A549 (cell line): ENCODE measurements at regions not wholly inside any gene's neighbourhood (a gene's known extent, or its start where the extent isn't known, plus 50 kb on each side); places are given as distances from the start of the nearest gene placed in this dataset.
"Not testable (repeated sequence)": the region's sequence is repeated elsewhere in the genome, so short reads cannot be mapped to it uniquely, and the experiment has no call there.

Source experiments
- ATAC-seq, 2 experiments: fragments of 200-7000 bp in 1 of 2; fragments of >200 bp in 1 of 2; cut with Nextera tagmentation in 1 of 2; cut with Tn5 transposase in 1 of 2; 3 replicates each; pipeline versions ENCODE4 v1.8.0 to v1.9.1; 2018 to 2020; ENCODE audit warnings: mild to moderate bottlenecking in 1 of 2, moderate library complexity in 1 of 2
- CTCF ChIA-PET: fragments of 300-600 bp; sonication (Branson Sonifier 250); formaldehyde crosslinking; extraction: SDS; loops from one replicate; lab custom pipeline; 2021; ENCODE audit warnings: antibody characterized with exemption, inconsistent platforms; lab: Yijun Ruan, JAX
- POLR2A ChIA-PET: fragments of 350-600 bp; formaldehyde crosslinking; extraction: SDS; loops from one replicate; lab custom pipeline; 2021; ENCODE audit warnings: antibody characterized with exemption, inconsistent platforms; lab: Yijun Ruan, JAX
- DNase-seq, 2 experiments: peaks; one replicate each; pipeline versions ENCODE4 v3.0.0 to v3.0.0-alpha.2; 2011 to 2016; ENCODE audit warnings: low read depth in 1 of 2, low spot score in 1 of 2
- FAIRE-seq: peaks from 2 replicates; lab custom pipeline; 2011; peaks lifted over from hg19 to GRCh38; lab: Jason Lieb, UNC
- H3K27ac ChIP-seq, 2 experiments: fragments of >200 bp; sonication (Bioruptor Twin); formaldehyde crosslinking; 3 replicates each; pipeline ENCODE4 v1.5.1; 2016 to 2017
- H3K4me1 ChIP-seq: fragments of >200 bp; sonication (Bioruptor Twin); formaldehyde crosslinking; 3 replicates; pipeline ENCODE4 v1.6.1; 2016
- H3K4me2 ChIP-seq: fragments of >200 bp; sonication (Bioruptor Twin); formaldehyde crosslinking; 3 replicates; pipeline ENCODE4 v1.6.1; 2016
- H3K4me3 ChIP-seq: fragments of >200 bp; sonication (Bioruptor Twin); formaldehyde crosslinking; 3 replicates; pipeline ENCODE4 v1.5.1; 2016
- H3K9me3 ChIP-seq: fragments of >200 bp; sonication (Bioruptor Twin); formaldehyde crosslinking; 3 replicates; pipeline ENCODE4 v1.6.1; 2016
- BCL3 ChIP-seq: fragments of >200 bp; sonication (Bioruptor Twin); formaldehyde crosslinking; IDR thresholded peaks from 3 replicates; pipeline ENCODE4 v1.6.1; 2016
- CBX2 ChIP-seq: fragments of 200-600 bp; sonication (generic); IDR thresholded peaks from 2 replicates; pipeline ENCODE4 v1.6.1; 2016; ENCODE audit warnings: low read depth, mild to moderate bottlenecking, borderline replicate concordance
- EHMT2 ChIP-seq: fragments of 200-600 bp; sonication (generic); IDR thresholded peaks from 2 replicates; pipeline ENCODE4 v1.6.1; 2016; ENCODE audit warnings: antibody characterized with exemption, low read depth, mild to moderate bottlenecking, moderate library complexity
- EP300 ChIP-seq, 2 experiments: fragments of >200 bp; sonication (Bioruptor Twin); formaldehyde crosslinking; IDR thresholded peaks; 2 replicates in 1 of 2; 3 replicates in 1 of 2; pipeline ENCODE4 v1.6.1; 2016 to 2017
- FOSL2 ChIP-seq, 2 experiments: fragments of 450-650 bp in 1 of 2; fragments of >200 bp in 1 of 2; sonication (Bioruptor Twin) in 1 of 2; formaldehyde crosslinking; IDR thresholded peaks; 2 replicates each; pipeline versions ENCODE4 v1.5.0 to v1.6.1; 2016 to 2020; ENCODE audit warnings: mild to moderate bottlenecking in 1 of 2, moderate library complexity in 1 of 2
- HDAC2 ChIP-seq: fragments of 200-600 bp; sonication (generic); IDR thresholded peaks from 2 replicates; pipeline ENCODE4 v1.6.1; 2016
- HEYL ChIP-seq: fragments of 250-450 bp; sonication (Bioruptor Pico); IDR thresholded peaks from 2 replicates; pipeline ENCODE4 v1.8.0; 2021; ENCODE audit warnings: mild to moderate bottlenecking, moderate library complexity
- MAFK ChIP-seq: fragments of 450-650 bp; IDR thresholded peaks from 2 replicates; pipeline ENCODE4 v1.6.1; 2014; ENCODE audit not compliant: partially characterized antibody
- MYC ChIP-seq: IDR thresholded peaks from 2 replicates; pipeline ENCODE4 v1.6.1; 2012; ENCODE audit warnings: mild to moderate bottlenecking, inconsistent platforms, low read length, improper control_type of control experiment, borderline replicate concordance
- NFE2L2 ChIP-seq: fragments of 150-350 bp; conservative IDR thresholded peaks from 2 replicates; pipeline ENCODE4 v1.6.1; 2014; ENCODE audit warnings: low read length
- NPAS2 ChIP-seq: fragments of 250-450 bp; sonication (Bioruptor Pico); IDR thresholded peaks from 2 replicates; pipeline ENCODE4 v1.8.0; 2022; ENCODE audit warnings: mild to moderate bottlenecking, moderate library complexity, borderline replicate concordance
- NR3C1 ChIP-seq: fragments of >200 bp; sonication (Bioruptor Twin); formaldehyde crosslinking; IDR thresholded peaks from 3 replicates; pipeline ENCODE4 v1.6.1; 2017
- POLR2A ChIP-seq: IDR thresholded peaks from 2 replicates; pipeline ENCODE4 v1.6.1; 2012; ENCODE audit warnings: mild to moderate bottlenecking, low read length
- RAD21 ChIP-seq, 2 experiments: fragments of >200 bp in 1 of 2; sonication (Bioruptor Twin) in 1 of 2; formaldehyde crosslinking in 1 of 2; IDR thresholded peaks in 1 of 2; conservative IDR thresholded peaks in 1 of 2; 2 replicates in 1 of 2; 3 replicates in 1 of 2; pipeline ENCODE4 v1.6.1; 2012 to 2018; ENCODE audit warnings: inconsistent platforms in 1 of 2
- RFX5 ChIP-seq: fragments of 450-650 bp; IDR thresholded peaks from 2 replicates; pipeline ENCODE4 v1.7.1; 2014; ENCODE audit warnings: antibody characterized with exemption, mild to moderate bottlenecking, moderate library complexity
- SREBF2 ChIP-seq: fragments of 450-650 bp; IDR thresholded peaks from 2 replicates; pipeline ENCODE4 v1.6.1; 2014; ENCODE audit warnings: mild to moderate bottlenecking, moderate library complexity
- WGBS: methylation state at CpG from one replicate; pipeline ENCODE4 v1.1.6; 2017; ENCODE audit errors: missing lambda C conversion rate; 5-methylcytosine and 5-hydroxymethylcytosine counted together
- TF ChIP-seq, protein P1 (sequence below): fragments of 150-350 bp; IDR thresholded peaks from 2 replicates; pipeline ENCODE4 v1.6.1; 2014; ENCODE audit warnings: low read depth, mild to moderate bottlenecking, low read length
- TF ChIP-seq, protein P2 (sequence below): fragments of 450-650 bp; IDR thresholded peaks from 2 replicates; pipeline ENCODE4 v1.6.1; 2014; ENCODE audit warnings: antibody characterized with exemption
- TF ChIP-seq, protein P3 (sequence below): fragments of 250-450 bp; sonication (Bioruptor Pico); IDR thresholded peaks from 2 replicates; pipeline ENCODE4 v1.5.0; 2020; ENCODE audit warnings: low read depth, mild to moderate bottlenecking, moderate library complexity
- TF ChIP-seq, protein P4 (sequence below): fragments of 200-600 bp; sonication (generic); IDR thresholded peaks from 2 replicates; pipeline ENCODE4 v1.6.1; 2016; ENCODE audit warnings: antibody characterized with exemption, mild to moderate bottlenecking, moderate library complexity

- DNase-seq, H3K4me2 ChIP-seq, H3K4me1 ChIP-seq, POLR2A ChIA-PET, FAIRE-seq, ATAC-seq, H3K27ac ChIP-seq, H3K4me3 ChIP-seq, CTCF ChIA-PET: not testable (repeated sequence)
- 64% methylated on average over 7 of the region's 7 CpGs for WGBS
- peaks cover 15% of the 10 kb centered on the region for H3K9me3 ChIP-seq
Measured at GRCh38 chr14:101311186-101311585, 250.1 kb upstream of the DIO3 start.

DNA sequence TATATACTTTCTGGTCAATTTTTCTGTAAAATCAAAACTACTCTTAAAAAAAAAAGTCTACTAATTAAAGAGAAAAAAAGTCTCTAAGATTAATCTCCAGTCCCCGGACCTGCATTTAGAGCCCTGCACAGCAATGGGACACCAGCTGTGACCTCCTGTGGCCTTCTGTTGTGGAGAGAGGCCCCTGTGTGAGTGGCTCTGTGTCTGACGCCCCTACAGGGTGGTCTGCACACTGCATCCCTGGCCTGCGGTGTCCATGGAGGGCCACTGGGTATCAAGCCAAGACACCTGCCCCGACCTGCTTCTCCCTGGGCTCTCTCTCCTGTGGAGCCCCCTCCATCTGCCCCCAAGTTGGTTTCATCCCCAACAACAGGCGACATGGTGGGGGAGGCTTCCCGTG is 248.0 kb upstream of the DIO3 start:
- ChIA-PET POLR2A (no interaction called here), CTCF (no interaction called here)
- no peak overlapping the region for H3K4me2 ChIP-seq
- H3K9me3 ChIP-seq = peaks cover 26% of the 10 kb centered on the region
- TF ChIP-seq FOSL2 (IDR thresholded peaks at IDR 0.05) (no peak), FOSL2 (CRISPR knock-in tag; IDR thresholded peaks at IDR 0.05) (no peak), RFX5 (no peak), HDAC2 (no peak), NR3C1 (no peak), BCL3 (no peak), MYC (no peak), NFE2L2 (no peak), NPAS2 (no peak), EHMT2 (no peak)
- H3K4me1 ChIP-seq = no peaks in the 10 kb centered on the region
- no peak overlapping the region for H3K27ac ChIP-seq
- H3K4me3 ChIP-seq = no peak overlapping the region
- no peak for DNase-seq
- WGBS = 44% methylated on average over 6 of the region's 6 CpGs
- no peak for FAIRE-seq
- peak; percentile 71 to 74; a peak in 4 of 6 replicates for ATAC-seq

DNA sequence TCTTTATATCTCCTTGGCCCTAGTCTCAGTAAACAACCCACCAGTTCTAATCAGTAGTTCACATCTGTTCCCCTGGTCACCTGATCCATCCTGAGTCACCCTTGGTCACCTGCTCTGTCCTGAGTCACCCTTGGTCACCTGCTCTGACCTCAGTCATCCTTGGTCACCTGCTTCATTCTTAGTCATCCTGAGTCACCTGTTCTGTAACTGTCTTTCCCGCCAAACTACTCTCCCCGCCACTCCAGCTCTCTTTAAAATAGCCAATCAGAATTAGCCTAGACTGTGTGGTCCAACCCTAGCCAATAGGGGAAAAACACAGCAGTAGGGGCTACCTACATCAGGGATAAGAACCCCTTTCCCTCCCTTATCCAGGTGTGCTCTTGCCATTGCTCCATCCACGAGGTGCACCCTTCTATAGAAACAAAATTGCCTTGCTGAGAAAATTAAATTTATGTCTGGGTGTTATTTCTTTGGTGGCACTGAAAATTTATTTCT is 245.4 kb upstream of the DIO3 start:
- POLR2A ChIA-PET = no interaction called here
- no peaks in the 10 kb centered on the region for H3K4me1 ChIP-seq
- 0 out of 2 replicates have a peak, but pooled peaks have one; percentile 5 for TF ChIP-seq FOSL2 (IDR thresholded peaks at IDR 0.05)
- TF ChIP-seq FOSL2 (CRISPR knock-in tag; IDR thresholded peaks at IDR 0.05) = peak; percentile 64
- TF ChIP-seq, protein P1, sequence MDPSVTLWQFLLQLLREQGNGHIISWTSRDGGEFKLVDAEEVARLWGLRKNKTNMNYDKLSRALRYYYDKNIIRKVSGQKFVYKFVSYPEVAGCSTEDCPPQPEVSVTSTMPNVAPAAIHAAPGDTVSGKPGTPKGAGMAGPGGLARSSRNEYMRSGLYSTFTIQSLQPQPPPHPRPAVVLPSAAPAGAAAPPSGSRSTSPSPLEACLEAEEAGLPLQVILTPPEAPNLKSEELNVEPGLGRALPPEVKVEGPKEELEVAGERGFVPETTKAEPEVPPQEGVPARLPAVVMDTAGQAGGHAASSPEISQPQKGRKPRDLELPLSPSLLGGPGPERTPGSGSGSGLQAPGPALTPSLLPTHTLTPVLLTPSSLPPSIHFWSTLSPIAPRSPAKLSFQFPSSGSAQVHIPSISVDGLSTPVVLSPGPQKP = no peak
- TF ChIP-seq, protein P2, sequence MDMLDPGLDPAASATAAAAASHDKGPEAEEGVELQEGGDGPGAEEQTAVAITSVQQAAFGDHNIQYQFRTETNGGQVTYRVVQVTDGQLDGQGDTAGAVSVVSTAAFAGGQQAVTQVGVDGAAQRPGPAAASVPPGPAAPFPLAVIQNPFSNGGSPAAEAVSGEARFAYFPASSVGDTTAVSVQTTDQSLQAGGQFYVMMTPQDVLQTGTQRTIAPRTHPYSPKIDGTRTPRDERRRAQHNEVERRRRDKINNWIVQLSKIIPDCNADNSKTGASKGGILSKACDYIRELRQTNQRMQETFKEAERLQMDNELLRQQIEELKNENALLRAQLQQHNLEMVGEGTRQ = peak; percentile 82
- TF ChIP-seq, all 56 proteins: peak for 2
- DNase-seq (peak in 1 of 2 experiments; percentile 48), FAIRE-seq (no peak), ATAC-seq (0 out of 6 replicates have a peak, but pooled peaks of 1 of the 2 experiments have one; percentile 39)
- Histone ChIP-seq H3K4me3 (no peak overlapping the region), H3K27ac (no peak overlapping the region), H3K4me2 (no peak overlapping the region), H3K9me3 (peaks cover 26% of the 10 kb centered on the region)
- CTCF ChIA-PET = no interaction called here
- 45% methylated on average over 3 of the region's 3 CpGs for WGBS

GRCh38 chr14:101318271-101318670 is 243.0 kb upstream of the DIO3 start:
- no peaks in the 10 kb centered on the region for H3K4me1 ChIP-seq
- TF ChIP-seq, protein P3, sequence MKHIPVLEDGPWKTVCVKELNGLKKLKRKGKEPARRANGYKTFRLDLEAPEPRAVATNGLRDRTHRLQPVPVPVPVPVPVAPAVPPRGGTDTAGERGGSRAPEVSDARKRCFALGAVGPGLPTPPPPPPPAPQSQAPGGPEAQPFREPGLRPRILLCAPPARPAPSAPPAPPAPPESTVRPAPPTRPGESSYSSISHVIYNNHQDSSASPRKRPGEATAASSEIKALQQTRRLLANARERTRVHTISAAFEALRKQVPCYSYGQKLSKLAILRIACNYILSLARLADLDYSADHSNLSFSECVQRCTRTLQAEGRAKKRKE (CRISPR knock-in tag) = no peak
- no peak for TF ChIP-seq CBX2
- no peak for TF ChIP-seq SREBF2
- TF ChIP-seq POLR2A = no peak
- no peak for TF ChIP-seq RFX5
- TF ChIP-seq FOSL2 (IDR thresholded peaks at IDR 0.05) = no peak
- no peak for TF ChIP-seq FOSL2 (CRISPR knock-in tag; IDR thresholded peaks at IDR 0.05)
- no peak for TF ChIP-seq MAFK
- no peak for TF ChIP-seq HEYL
- TF ChIP-seq RAD21 (conservative IDR thresholded peaks at IDR 0.05 in 1 of 2, IDR thresholded peaks at IDR 0.05 in 1 of 2) = no peak
- TF ChIP-seq, protein P4, sequence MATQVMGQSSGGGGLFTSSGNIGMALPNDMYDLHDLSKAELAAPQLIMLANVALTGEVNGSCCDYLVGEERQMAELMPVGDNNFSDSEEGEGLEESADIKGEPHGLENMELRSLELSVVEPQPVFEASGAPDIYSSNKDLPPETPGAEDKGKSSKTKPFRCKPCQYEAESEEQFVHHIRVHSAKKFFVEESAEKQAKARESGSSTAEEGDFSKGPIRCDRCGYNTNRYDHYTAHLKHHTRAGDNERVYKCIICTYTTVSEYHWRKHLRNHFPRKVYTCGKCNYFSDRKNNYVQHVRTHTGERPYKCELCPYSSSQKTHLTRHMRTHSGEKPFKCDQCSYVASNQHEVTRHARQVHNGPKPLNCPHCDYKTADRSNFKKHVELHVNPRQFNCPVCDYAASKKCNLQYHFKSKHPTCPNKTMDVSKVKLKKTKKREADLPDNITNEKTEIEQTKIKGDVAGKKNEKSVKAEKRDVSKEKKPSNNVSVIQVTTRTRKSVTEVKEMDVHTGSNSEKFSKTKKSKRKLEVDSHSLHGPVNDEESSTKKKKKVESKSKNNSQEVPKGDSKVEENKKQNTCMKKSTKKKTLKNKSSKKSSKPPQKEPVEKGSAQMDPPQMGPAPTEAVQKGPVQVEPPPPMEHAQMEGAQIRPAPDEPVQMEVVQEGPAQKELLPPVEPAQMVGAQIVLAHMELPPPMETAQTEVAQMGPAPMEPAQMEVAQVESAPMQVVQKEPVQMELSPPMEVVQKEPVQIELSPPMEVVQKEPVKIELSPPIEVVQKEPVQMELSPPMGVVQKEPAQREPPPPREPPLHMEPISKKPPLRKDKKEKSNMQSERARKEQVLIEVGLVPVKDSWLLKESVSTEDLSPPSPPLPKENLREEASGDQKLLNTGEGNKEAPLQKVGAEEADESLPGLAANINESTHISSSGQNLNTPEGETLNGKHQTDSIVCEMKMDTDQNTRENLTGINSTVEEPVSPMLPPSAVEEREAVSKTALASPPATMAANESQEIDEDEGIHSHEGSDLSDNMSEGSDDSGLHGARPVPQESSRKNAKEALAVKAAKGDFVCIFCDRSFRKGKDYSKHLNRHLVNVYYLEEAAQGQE = no peak
- TF ChIP-seq EP300 (IDR thresholded peaks at IDR 0.05) = no peak
- TF ChIP-seq, all 56 proteins: peak for 0
- POLR2A ChIA-PET = no interaction called here
- no peak for ATAC-seq
- Histone ChIP-seq H3K27ac (no peak overlapping the region), H3K9me3 (peaks cover 29% of the 10 kb centered on the region), H3K4me2 (no peak overlapping the region), H3K4me3 (no peak overlapping the region)
- DNase-seq = no peak
- WGBS = 76% methylated on average over 6 of the region's 6 CpGs
- CTCF ChIA-PET = interaction anchor here (0.9 kb wide), 1 partner anchor 47 kb away, joined by 3 read pairs; no protein-coding TSS in a partner anchor
- no peak for FAIRE-seq
